ENCODE measurements at regions not wholly inside any gene's neighbourhood (a gene's known extent, or its start where the extent isn't known, plus 50 kb on each side); places are given as distances from the start of the nearest gene placed in this dataset.

DNA sequence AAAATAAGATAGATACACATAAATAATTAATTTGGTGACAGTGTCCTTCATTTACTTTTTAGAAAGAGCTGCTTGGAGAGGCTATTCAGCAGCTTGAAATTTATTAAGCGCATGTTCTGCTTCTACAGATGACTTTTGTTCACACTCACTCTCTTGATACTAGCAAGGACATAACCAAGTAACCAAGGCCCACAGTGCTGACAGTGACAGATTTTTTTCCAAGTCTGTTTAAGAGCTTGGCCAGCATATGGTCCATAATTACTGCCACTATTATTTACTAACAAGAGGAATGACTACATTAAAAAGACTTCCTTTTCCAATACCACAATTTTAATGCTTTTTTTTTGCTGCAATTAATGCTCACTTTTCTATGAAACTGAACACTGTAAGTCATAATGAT lies 673.7 kb upstream of the MIR17HG start:
- TF ChIP-seq CTCF (IDR thresholded peaks at IDR 0.05; ENCODE audit: insufficient read depth, low read length): no peak
- TF ChIP-seq POLR2AphosphoS5 (IDR thresholded peaks at IDR 0.05; ENCODE audit: low read depth): no peak
- TF ChIP-seq, protein P1, sequence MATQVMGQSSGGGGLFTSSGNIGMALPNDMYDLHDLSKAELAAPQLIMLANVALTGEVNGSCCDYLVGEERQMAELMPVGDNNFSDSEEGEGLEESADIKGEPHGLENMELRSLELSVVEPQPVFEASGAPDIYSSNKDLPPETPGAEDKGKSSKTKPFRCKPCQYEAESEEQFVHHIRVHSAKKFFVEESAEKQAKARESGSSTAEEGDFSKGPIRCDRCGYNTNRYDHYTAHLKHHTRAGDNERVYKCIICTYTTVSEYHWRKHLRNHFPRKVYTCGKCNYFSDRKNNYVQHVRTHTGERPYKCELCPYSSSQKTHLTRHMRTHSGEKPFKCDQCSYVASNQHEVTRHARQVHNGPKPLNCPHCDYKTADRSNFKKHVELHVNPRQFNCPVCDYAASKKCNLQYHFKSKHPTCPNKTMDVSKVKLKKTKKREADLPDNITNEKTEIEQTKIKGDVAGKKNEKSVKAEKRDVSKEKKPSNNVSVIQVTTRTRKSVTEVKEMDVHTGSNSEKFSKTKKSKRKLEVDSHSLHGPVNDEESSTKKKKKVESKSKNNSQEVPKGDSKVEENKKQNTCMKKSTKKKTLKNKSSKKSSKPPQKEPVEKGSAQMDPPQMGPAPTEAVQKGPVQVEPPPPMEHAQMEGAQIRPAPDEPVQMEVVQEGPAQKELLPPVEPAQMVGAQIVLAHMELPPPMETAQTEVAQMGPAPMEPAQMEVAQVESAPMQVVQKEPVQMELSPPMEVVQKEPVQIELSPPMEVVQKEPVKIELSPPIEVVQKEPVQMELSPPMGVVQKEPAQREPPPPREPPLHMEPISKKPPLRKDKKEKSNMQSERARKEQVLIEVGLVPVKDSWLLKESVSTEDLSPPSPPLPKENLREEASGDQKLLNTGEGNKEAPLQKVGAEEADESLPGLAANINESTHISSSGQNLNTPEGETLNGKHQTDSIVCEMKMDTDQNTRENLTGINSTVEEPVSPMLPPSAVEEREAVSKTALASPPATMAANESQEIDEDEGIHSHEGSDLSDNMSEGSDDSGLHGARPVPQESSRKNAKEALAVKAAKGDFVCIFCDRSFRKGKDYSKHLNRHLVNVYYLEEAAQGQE (IDR thresholded peaks at IDR 0.05; ENCODE audit: insufficient replicate concordance, low read depth): no peak
- no peak for TF ChIP-seq GABPA (IDR thresholded peaks at IDR 0.05; ENCODE audit: low read depth)
- no peak for TF ChIP-seq SPI1 (IDR thresholded peaks at IDR 0.05; ENCODE audit: borderline replicate concordance, low read depth)
